ENCODE measurements at regions not wholly inside any gene's neighbourhood (a gene's known extent, or its start where the extent isn't known, plus 50 kb on each side); places are given as distances from the start of the nearest gene placed in this dataset.

DNA sequence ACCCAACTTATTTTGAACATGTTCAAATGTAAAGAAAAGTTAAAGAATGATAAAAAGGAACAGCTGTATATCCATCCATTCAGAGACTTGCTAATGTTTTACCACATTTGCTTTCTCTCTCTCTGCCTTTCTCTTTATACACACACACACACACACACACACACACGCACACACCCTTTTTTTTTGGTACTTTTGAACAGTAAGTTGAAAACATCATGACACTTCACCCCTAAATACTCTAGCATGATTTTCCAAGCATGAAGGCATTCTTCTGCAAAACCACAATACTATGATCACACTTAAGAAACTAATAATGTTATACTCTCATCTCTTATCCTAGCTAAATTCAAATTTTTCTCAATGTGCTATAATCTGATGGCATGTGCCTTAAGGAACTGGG lies 192.3 kb downstream of the UTRN start:
- TF ChIP-seq, protein P1, sequence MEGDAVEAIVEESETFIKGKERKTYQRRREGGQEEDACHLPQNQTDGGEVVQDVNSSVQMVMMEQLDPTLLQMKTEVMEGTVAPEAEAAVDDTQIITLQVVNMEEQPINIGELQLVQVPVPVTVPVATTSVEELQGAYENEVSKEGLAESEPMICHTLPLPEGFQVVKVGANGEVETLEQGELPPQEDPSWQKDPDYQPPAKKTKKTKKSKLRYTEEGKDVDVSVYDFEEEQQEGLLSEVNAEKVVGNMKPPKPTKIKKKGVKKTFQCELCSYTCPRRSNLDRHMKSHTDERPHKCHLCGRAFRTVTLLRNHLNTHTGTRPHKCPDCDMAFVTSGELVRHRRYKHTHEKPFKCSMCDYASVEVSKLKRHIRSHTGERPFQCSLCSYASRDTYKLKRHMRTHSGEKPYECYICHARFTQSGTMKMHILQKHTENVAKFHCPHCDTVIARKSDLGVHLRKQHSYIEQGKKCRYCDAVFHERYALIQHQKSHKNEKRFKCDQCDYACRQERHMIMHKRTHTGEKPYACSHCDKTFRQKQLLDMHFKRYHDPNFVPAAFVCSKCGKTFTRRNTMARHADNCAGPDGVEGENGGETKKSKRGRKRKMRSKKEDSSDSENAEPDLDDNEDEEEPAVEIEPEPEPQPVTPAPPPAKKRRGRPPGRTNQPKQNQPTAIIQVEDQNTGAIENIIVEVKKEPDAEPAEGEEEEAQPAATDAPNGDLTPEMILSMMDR (IDR thresholded peaks at IDR 0.05; ENCODE audit: insufficient read depth, low read length), result no peak
- DNase-seq (ENCODE audit: low read depth), result peak; percentile 38
- no peak overlapping the region for H3K4me3 ChIP-seq (ENCODE audit: low read depth, low read length)

DNA sequence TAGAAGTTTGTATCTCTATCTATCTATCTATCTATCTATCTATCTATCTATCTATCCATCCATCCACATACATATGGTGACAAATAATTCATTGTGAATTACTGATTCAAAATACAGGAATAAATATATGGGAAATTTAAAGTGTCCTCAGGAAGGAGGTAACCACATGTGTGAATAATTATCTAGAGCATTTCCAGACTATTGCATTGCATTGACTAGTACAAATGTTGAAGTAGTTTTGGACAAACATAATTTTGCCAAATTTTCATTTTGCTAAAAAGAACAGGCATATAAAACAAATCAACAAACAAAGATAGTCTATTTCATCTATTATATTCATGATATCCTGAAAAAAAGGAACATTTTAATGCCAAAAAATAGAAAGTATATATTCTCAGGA lies 192.7 kb downstream of the UTRN start:
- TF ChIP-seq, protein P1 (IDR thresholded peaks at IDR 0.05; ENCODE audit: insufficient read depth, low read length), result no peak
- no peak overlapping the region for H3K4me3 ChIP-seq (ENCODE audit: low read depth, low read length)
- DNase-seq (ENCODE audit: low read depth), result peak; percentile 22

DNA sequence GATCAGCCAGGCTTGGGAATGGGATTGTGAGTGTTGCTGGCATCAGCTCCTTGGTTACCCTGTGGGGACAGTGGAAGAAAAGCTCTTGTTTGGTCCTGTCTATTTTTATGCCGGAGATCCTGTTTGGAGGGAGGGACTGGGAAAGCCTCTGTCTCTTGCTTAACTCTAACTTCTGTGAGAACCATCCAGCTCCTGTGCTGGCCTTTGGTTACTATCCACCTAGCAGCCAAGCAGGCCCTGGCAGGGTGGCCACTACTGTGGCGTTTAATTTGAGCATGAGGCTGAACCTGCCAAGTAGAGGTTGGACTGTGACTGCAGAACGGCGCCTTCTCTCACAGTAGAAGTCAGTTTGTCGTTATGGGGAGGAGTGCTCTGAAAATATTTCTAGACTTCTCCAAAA lies 193.3 kb downstream of the UTRN start:
- TF ChIP-seq, protein P1 (IDR thresholded peaks at IDR 0.05; ENCODE audit: insufficient read depth, low read length), result no peak
- DNase-seq (ENCODE audit: low read depth), result peak; percentile 37
- no peak overlapping the region for H3K4me3 ChIP-seq (ENCODE audit: low read depth, low read length)

DNA sequence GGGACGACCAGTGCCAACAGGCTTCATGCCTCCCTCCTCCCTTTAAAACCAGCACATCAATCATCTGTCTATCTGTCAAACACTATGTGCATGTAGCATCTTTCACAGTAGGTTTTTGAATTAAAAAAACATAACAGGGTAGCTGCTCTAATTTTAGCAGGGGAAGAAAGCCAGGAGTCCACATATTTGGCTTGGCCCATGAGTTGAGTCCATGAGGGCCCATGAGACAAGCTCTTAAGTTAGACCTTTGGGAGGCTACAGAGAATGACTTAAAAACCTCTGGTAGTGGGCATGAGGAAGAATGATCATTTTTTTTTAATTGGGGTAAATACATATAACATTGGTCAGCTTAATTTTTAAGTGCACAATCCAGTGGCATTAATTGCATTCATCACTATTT lies 194.9 kb downstream of the UTRN start:
- DNase-seq (ENCODE audit: low read depth), result no peak
- TF ChIP-seq, protein P1 (IDR thresholded peaks at IDR 0.05; ENCODE audit: insufficient read depth, low read length), result no peak
- no peak overlapping the region for H3K4me3 ChIP-seq (ENCODE audit: low read depth, low read length)

DNA sequence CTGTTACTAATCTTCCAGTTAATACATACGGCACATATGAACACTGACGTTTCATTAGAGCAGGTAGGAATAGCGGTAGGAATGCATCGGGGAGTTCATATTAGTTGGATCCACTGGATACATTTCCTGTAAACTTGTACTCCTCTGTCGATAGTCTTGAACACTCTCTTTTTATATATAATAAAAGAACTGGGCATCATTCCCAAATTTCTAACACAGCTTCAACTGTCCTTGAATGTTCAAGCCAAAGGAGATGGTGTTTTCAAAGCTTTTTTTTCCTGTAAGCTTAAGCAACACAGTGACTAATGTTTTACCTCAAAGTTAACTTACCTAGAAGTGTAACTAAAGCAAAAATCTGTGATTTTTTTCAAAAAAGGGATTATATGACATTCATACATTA lies 195.3 kb downstream of the UTRN start:
- TF ChIP-seq, protein P1 (IDR thresholded peaks at IDR 0.05; ENCODE audit: insufficient read depth, low read length), result no peak
- DNase-seq (ENCODE audit: low read depth), result no peak

DNA sequence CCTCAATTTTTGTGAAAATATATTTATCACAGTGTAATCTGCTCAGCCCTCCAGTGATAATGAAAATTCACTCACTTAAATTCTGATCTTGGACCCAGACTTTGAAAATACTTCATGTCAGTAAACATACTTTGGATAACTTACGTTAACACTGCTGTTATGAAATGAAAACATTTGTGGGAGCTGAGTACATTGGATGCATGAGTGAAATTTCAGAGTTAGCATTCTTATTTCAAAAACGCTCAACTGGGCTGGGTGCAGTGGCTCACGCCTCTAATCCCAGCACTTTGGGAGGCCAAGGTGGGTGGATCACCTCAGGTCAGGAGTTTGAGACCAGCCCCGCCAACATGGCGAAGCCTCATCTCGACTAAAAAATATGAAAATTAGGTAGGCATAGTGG lies 196.4 kb downstream of the UTRN start:
- TF ChIP-seq, protein P1 (IDR thresholded peaks at IDR 0.05; ENCODE audit: insufficient read depth, low read length), result no peak
- DNase-seq (ENCODE audit: low read depth), result no peak
- no peak overlapping the region for H3K4me3 ChIP-seq (ENCODE audit: low read depth, low read length)

More for the DNA sequence above, 195.3 kb downstream of the UTRN start:
- no peak overlapping the region for H3K4me3 ChIP-seq (ENCODE audit: low read depth, low read length)

DNA sequence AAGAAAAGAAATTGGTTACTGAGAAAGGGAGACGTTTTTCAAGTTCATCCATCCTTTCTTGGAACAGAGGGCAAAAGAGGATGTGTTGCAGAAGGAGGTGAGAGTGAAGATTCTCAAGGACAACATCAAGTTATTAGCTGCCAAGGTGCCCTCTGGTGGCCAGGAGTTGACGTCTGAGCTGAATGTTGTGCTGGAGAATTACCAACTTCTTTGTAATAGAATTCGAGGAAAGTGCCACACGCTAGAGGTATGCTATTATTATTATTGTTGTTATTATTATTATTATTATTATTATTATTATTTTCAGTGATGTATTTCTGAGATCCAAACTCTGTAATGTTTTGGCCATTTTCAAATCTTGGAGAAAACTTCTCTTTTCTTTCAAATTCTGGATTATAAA lies 197.0 kb downstream of the UTRN start:
- H3K4me3 ChIP-seq (ENCODE audit: low read depth, low read length), result no peak overlapping the region
- TF ChIP-seq, protein P1 (IDR thresholded peaks at IDR 0.05; ENCODE audit: insufficient read depth, low read length), result peak; percentile 67
- DNase-seq (ENCODE audit: low read depth), result peak; percentile 84

Measured in fibroblast of the aortic adventitia (primary cell).